Stimulated activated CD8-positive, alpha-beta memory T cell treated with anti-CD3 and anti-CD28 coated beads, Interleukin-12 subunit alpha, Interleukin-12 subunit beta, amount 100 ng/mL, for 24 hours (primary cell): ENCODE measurements at regions not wholly inside any gene's neighbourhood (a gene's known extent, or its start where the extent isn't known, plus 50 kb on each side); places are given as distances from the start of the nearest gene placed in this dataset.

ENCODE experiments used
- DNase-seq: peaks from one replicate; pipeline ENCODE4 v3.0.0-alpha.2; 2020; ENCODE audit errors: extremely low read depth

DNA sequence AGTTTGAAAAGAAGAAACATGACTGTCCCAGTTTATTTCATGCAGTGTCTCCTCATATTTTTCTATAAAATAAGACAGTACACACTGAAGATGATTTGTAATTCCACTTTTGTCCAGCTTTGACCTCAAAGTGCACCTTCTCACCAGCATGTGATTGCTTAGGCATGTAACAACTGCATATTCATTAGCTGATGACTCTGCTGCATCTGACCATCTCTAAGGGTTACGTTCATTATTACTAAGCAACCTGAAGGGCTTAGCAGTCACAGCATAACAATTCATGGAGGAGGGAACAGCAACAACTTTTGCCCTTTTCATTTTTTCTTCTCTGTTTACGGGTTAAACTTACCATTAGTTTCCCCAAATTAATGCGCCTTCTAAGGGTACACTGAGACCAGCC, 330.6 kb upstream of the PIK3C3 start:
- DNase-seq = no peak

DNA sequence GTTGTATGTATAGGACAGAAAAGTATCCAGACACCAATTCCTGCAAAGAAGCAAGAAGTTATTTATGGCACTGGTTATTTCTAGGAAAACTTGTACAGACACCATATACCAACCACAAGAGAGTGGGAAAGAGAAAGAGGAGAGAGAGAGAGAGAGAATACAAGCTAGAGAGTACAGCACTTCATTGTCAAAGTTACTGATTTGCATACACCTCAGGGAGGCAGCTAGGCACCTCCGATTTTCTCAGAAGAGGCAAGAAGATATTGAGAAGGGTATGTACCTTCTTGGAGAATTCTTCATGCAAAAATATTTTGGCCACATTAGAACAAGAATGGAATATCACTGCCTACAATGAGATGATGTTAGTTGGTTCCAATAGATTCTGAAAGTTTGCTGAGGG, 333.9 kb upstream of the PIK3C3 start:
- no peak for DNase-seq

- no peak for DNase-seq
Measured at GRCh38 chr18:41618147-41618546, 336.9 kb upstream of the PIK3C3 start.

DNA sequence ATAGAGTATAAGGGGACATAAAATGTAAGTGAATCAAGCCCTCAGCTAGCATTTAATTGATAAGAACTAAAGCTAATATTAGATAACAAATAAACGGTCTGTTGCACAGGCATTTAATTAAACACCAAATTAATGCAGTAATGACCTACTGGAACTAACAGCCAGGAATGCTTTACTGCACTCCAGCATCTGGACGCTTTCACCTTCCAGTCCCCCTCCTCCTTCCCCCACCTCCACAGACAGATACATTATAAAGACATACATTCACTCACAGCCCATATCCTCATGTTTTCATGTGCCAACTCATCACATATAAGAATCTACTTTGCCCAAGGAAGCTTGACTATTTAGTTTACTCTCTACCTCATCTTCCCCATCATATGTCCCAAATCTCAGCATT, 337.4 kb upstream of the PIK3C3 start:
- DNase-seq = no peak

DNA sequence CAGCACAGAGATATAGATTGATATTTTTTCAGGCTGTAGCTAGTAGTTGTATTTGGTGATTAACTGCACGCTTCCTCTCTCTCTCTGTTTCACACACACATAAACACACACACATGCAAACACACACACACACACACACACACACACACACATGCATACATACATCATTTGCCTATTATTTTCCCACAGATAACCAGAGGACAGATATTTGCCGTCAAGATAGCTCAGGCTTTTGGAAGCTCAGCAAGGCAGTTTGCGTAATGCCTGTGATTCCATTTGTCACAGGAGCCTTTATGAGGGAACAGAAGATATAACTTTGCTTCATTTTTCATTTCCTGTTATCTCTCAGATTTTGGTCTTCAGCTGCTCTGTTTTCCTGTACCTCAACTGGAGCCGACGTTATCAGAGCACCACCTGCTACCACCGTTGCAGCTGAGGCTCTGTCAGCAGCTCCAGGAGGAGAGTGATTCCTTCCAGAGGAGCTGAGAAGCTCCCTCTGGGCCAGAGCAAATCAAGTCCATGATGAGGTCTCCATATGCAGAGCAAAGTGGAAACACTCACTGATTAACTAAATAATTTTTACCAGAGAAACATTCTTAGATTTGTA, 341.9 kb upstream of the PIK3C3 start:
- DNase-seq = no peak

- DNase-seq = no peak
Measured at GRCh38 chr18:41604964-41605363, 350.1 kb upstream of the PIK3C3 start.

DNA sequence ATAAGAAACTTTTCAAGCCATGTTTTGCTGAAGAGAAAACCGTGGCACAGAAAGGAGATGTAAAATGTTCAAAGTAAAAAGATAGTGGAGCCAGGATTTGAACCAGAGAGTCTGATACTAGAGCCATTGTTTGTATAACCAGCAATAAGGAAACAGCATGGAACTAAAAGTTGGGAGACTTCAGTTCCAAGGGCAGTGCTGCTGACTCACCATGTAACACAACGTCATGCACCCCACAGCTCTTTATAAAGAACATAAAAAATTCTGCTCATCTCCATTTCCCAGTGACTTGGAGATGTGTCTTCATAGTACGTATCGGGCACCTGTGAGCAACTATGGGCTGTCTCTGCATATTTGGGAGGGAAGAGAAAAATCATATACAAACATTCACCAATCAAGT, 353.0 kb upstream of the PIK3C3 start:
- DNase-seq = no peak

DNA sequence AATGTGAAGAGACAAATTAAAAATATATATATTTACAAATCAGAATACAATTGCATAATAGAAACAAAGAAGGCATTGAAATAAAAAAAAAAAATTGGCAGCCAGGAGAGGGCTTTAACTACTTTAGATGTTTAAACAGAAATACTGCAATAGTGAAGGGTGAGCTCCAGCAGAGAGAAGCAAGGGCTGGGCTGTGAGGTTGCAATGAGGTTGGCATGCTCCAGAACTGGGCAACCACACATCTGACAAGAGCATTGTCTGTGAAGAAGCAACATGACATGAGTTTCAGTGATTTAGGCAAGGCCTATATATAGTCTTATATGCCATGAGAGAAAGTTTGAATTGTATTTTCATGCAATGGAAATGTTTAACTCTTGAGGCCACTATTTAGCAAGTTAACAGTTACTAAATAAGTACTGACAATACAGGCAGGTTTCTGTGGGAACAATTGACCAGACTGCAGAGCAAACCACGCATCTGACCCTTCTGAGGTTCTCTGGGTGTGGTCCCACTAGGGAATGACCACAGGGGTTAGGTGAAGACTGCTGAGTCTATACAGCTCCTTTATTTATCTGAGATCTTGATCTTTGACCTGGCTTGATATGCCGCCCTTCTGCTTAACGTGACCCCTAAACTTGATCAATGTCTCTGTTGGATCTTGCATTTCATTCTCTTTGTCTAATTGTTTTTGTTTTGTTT, 354.2 kb upstream of the PIK3C3 start:
- no peak for DNase-seq

DNA sequence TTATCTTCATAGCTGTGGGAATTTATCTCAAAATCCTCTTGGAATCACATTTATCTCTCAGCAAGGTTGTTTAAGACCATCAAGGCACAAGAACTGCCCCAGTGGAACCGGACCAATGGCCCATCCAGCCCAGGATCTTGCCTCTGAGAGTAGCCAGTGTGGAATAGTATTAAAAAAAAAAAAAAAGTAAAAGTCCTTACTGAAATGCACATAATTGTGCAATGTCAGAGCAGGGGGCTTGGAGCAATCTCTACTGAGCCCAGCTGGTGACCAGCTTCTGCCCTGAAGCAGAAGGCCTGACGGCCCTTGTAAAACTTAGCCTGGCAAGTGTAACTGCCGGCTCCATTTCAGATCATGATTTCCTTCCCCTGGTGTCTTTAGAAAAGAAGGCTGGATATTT, 355.6 kb upstream of the PIK3C3 start:
- no peak for DNase-seq

DNA sequence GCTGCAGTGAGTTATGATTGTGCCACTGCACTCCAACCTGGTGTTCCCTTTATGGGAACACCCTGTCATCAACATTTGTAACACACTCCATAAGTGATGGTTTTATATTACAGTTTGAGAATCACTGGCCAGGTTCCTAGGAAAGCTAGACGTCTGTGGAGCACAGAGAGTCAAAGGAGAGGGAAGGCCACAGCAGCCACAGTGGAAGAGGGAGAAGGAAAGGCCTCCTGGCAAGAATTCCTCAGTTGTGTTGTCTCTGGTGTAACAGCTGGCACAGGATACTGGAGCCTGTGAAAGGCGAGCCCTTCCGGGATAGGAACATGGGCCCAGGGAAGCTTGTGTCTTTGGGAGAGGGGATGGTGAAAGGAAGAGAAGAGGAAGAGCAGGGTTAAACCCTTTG, 360.5 kb upstream of the PIK3C3 start:
- no peak for DNase-seq

DNA sequence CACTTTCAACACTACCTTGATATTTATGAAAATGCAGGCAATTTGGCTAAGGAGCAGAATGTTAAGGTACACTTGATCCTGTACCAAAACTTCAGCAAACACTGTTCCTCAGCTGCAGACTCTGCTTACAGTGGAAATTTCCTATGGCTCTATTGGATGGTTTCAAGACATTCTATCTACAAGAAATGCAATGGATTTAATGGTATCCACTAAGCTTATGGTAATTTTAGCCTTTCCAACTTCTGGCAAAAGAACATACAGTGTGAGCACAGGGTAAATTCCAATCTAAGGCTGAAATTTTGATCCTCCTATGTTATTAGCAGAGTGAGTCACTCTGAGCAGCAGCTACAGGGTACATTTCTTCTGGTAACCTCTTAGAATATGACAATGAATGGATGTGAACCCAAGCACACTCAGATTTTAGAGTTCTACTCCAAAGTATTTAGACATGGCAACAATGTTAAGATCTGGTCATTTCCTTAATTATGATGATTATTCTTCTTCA, 361.8 kb upstream of the PIK3C3 start:
- no peak for DNase-seq

- DNase-seq = no peak
Measured at GRCh38 chr18:41587976-41588375, 367.1 kb upstream of the PIK3C3 start.

GRCh38 chr18:41585512-41585911, 369.5 kb upstream of the PIK3C3 start:
- DNase-seq = no peak

DNA sequence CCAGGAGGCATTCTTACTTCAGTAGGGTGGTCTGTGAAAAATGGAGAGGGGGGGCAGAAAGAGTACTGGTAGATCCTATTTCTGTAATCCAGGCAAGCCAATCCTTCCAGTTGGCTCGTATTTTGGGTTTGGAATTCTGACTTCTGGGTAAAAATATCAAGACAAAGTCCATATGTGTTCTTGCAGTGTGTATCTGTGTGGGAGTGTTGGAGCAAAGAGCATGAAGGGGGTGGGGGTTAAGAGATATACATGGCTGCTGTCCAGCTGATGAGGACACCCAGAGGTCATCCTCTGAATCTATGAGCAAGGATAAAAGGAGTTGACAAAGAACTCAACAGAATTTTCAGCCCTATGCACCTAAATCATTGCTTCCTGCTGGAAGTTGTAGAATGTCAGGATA, 375.8 kb upstream of the PIK3C3 start:
- DNase-seq = no peak

- no peak for DNase-seq
Measured at GRCh38 chr18:41577529-41577928, 377.5 kb upstream of the PIK3C3 start.

GRCh38 chr18:41576643-41577042, 378.4 kb upstream of the PIK3C3 start:
- no peak for DNase-seq

GRCh38 chr18:41569867-41570266, 385.2 kb upstream of the PIK3C3 start:
- no peak for DNase-seq

- no peak for DNase-seq
Measured at GRCh38 chr18:41561961-41562360, 393.1 kb upstream of the PIK3C3 start.

- no peak for DNase-seq
Measured at GRCh38 chr18:41558715-41559114, 396.3 kb upstream of the PIK3C3 start.

GRCh38 chr18:41553716-41554115, 401.3 kb upstream of the PIK3C3 start:
- no peak for DNase-seq

GRCh38 chr18:41548521-41549260, 406.3 kb upstream of the PIK3C3 start:
- no peak for DNase-seq

DNA sequence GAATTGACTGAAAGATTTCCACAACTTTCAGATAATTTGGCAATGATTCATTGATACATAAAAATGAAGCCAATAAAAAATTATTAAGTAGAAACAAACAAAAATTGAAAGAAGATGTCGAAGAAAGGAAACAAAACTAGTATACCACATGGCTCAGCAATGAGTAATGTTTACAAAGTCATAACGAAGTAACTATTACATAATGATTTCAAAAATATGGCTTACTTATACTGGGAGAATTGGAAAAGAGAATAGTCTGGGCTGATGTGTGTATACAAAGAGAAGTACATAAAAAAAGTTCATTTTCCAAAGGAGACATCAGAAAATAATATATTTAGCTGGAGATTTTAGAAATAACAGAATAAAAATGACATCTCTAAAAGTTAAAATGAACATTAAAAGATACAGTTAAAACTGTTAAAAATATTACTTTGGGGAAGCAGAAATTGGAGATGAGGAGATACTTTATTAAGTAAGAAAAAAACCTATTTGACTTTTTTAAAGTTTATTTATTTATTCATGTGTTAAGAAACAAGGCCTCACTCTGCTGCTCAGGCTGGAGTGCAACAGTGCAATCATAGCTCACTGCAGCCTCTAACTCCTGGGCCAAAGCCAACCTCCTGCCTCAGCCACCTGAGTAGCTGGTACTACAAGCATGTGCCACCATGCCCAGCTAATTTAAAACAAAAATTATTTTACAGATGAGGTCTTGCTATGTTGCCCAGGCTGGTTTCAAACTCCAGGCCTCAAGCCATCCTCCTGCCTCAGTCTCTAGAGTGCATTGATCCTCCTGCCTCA, 409.7 kb upstream of the PIK3C3 start:
- no peak for DNase-seq
